Vagina (tissue), 2 donors: ENCODE measurements at regions not wholly inside any gene's neighbourhood (a gene's known extent, or its start where the extent isn't known, plus 50 kb on each side); places are given as distances from the start of the nearest gene placed in this dataset.

Experiments used
- CTCF ChIP-seq, 3 experiments: fragments of 450-650 bp in 2 of 3; fragments of 200-600 bp in 1 of 3; sonication (generic) in 1 of 3; IDR thresholded peaks; one replicate each; pipeline ENCODE4 v1.5.1; 2017 to 2019; ENCODE audit warnings: antibody characterized with exemption in 3 of 3, mild to moderate bottlenecking in 2 of 3, moderate library complexity in 2 of 3
- POLR2A ChIP-seq, 2 donors: fragments of 450-650 bp; IDR thresholded peaks; one replicate each; pipeline ENCODE4 v1.6.1; 2017; ENCODE audit warnings: antibody characterized with exemption in 2 of 2, mild to moderate bottlenecking in 2 of 2, moderate library complexity in 2 of 2

GRCh38 chr2:226581661-226582060, 218.0 kb downstream of the IRS1 start:
- TF ChIP-seq CTCF (IDR thresholded peaks at IDR 0.05): no peak
- TF ChIP-seq POLR2A (IDR thresholded peaks at IDR 0.05): no peak
